Fibroblast of villous mesenchyme (primary cell): ENCODE measurements at regions not wholly inside any gene's neighbourhood (a gene's known extent, or its start where the extent isn't known, plus 50 kb on each side); places are given as distances from the start of the nearest gene placed in this dataset.

Experiments used
- DNase-seq: peaks from one replicate; pipeline ENCODE4 v3.0.0-alpha.2; 2010; ENCODE audit warnings: low read depth
- H3K4me3 ChIP-seq: 2 replicates; pipeline ENCODE4 v1.5.1; 2011; ENCODE audit warnings: low read depth, mild to moderate bottlenecking, low read length
- TF ChIP-seq, protein P1 (sequence below): IDR thresholded peaks from 2 replicates; pipeline ENCODE4 v1.5.1; 2012; ENCODE audit warnings: low read depth, mild to moderate bottlenecking, low read length; ENCODE audit not compliant: insufficient read depth

DNA sequence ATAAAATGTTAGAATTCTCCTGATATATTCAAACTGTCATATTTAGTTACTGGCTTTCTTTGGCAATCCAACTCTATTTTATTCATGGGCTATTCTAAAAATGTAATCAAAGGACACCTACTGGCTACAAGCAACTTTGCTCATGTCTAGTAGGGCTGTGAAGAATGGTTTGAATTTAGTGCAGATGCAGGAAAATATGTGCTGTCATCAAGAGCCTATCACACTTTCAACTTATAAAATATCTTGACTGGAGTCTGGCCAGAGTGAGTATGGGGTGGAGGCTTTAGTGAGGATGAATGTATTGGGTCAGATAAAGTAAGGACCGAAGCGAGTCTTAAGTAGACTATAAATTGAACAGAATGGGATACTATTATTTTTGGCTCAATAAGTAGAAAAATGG, 343.4 kb upstream of the SPRED2 start:
- TF ChIP-seq, protein P1, sequence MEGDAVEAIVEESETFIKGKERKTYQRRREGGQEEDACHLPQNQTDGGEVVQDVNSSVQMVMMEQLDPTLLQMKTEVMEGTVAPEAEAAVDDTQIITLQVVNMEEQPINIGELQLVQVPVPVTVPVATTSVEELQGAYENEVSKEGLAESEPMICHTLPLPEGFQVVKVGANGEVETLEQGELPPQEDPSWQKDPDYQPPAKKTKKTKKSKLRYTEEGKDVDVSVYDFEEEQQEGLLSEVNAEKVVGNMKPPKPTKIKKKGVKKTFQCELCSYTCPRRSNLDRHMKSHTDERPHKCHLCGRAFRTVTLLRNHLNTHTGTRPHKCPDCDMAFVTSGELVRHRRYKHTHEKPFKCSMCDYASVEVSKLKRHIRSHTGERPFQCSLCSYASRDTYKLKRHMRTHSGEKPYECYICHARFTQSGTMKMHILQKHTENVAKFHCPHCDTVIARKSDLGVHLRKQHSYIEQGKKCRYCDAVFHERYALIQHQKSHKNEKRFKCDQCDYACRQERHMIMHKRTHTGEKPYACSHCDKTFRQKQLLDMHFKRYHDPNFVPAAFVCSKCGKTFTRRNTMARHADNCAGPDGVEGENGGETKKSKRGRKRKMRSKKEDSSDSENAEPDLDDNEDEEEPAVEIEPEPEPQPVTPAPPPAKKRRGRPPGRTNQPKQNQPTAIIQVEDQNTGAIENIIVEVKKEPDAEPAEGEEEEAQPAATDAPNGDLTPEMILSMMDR, result no peak
- no peak for DNase-seq
- no peak overlapping the region for H3K4me3 ChIP-seq

DNA sequence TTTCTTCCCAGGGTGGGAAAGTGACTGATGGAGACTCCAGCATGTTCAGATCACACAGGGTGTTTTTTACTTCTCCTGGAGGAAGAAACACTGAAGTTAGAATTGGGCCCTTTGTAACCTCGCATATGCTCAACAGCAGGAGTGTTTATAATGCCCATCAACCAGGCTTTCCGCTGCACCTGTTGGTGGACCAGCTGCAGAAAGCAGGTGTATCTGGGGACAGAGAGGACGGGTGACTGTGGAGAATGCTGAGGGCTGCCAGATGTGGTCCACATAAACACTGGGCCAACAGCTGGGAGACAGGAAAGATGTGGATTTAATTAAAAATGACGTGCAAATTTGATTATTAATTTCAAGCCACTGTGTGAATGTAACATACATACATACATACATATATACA, 335.5 kb upstream of the SPRED2 start:
- DNase-seq, result no peak
- TF ChIP-seq, protein P1, result no peak
- no peak overlapping the region for H3K4me3 ChIP-seq

DNA sequence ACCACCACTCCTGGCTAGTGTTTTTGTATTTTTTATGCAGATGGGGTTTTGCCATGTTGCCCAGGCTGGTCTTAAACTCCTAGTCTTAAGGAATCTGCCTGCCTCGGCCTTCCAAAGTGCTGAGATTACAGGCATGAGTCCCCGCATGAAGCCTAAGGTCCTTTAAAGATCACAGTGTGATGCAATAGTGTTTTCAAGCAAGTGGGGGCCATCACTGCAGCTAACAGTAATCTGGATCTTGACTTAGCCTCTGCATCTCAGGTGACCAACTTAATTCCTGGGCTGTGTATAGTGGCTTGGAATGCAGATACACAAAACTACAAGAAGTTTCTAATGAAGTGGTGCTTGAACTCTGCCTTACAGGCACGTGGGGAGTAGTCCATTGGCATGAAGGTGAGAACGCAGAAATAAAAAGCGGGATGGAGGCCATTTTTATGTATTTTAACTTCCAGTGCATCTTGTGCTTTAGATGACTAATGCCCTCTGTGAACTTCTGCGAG, 334.4 kb upstream of the SPRED2 start:
- TF ChIP-seq, protein P1, result no peak
- no peak overlapping the region for H3K4me3 ChIP-seq
- no peak for DNase-seq

DNA sequence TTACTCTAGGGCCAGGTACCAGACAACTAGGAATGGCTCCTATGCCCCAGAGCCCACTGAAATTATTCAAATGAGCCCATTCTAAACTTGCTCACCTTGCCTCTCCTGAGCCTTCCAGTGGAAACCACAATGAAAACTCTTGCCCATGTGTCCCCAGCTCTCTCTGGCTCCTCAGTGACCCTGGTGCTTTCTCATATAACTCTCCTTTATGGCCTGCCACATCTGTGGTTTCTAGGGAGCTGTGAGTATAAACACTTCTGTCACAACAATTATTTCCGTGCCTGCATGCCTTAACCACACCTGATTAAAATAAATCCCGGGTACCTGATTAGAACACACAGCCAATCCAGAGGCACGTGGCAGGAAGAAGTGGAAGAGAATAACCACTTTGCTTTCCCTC, 333.0 kb upstream of the SPRED2 start:
- TF ChIP-seq, protein P1, result no peak
- no peak overlapping the region for H3K4me3 ChIP-seq
- DNase-seq, result no peak

DNA sequence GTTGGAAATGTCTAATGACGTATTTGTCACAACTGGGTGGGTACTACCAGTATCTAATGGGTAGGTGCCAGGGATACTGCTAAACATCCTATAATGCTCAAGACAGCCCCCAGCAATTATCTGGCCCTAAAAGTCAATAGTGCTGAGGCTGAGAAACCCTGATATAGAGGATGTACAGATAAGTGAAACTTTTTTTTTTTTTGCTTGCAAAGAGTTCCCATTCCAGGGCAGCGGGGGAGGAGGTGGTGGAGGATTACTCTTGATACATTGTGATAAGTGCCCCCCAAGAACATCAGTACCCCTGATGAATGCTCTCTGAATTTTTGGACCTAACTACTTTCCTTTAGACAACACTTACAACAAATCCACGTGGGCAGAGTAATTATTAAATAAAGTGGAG, 329.7 kb upstream of the SPRED2 start:
- no peak overlapping the region for H3K4me3 ChIP-seq
- no peak for DNase-seq
- TF ChIP-seq, protein P1, result no peak

DNA sequence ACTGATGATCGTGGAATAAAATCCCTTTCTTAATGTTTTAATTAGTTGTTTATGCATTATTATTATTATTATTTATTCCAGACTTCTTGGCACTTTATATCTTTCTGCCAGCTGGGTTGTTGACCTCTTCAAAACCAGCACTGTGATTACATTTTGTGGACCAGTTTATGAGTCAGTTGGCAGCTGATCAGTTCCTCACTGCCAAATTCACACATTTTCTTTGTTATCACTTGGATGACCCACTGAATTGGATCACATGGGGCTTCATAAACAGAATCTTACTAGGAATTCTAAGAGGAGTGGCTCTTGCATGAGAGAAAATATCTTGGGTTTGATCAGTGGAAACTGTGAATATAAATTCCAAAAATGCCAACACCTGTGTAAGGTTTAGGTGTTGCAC, 321.8 kb upstream of the SPRED2 start:
- DNase-seq, result no peak
- TF ChIP-seq, protein P1, result no peak
- H3K4me3 ChIP-seq, result no peak overlapping the region

DNA sequence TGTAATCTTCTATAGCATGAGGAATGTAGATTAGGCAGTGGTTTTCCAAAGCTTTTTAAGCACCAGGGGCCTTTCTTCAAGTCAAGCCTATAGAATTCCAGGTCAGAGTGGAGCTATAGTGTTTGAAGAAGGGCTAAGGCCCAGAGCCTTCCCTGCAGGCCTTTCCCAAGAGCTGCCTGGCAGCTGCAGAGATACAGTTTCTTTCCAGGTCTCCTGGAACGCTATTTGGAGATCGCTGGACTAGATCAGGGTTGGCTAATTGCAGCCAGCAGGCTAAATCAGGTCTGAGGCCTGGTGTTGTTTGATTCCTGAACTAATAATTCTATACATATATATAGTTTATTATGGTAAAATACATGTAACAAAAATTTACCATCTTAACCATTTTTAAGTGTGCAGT, 319.0 kb upstream of the SPRED2 start:
- TF ChIP-seq, protein P1, result no peak
- no peak overlapping the region for H3K4me3 ChIP-seq
- no peak for DNase-seq
